Activated CD4-positive, alpha-beta T cell treated with anti-CD3 and anti-CD28 coated beads, Interleukin-2, amount 10 ng/mL, durations not matched to agents 24 days and 14 days (primary cell): ENCODE measurements at regions not wholly inside any gene's neighbourhood (a gene's known extent, or its start where the extent isn't known, plus 50 kb on each side); places are given as distances from the start of the nearest gene placed in this dataset.

Experiments used
- DNase-seq: peaks from one replicate; pipeline ENCODE4 v3.0.0; 2022
- H3K27ac Mint-ChIP-seq: one replicate; pipeline ENCODE4 v1.8.0; 2022; ENCODE audit warnings: mild to moderate bottlenecking, mixed read lengths
- H3K27me3 Mint-ChIP-seq: one replicate; pipeline ENCODE4 v1.8.0; 2022; ENCODE audit warnings: mixed read lengths
- H3K36me3 Mint-ChIP-seq: one replicate; pipeline ENCODE4 v1.8.0; 2022; ENCODE audit warnings: low read depth, mild to moderate bottlenecking, mixed read lengths
- H3K4me1 Mint-ChIP-seq: one replicate; pipeline ENCODE4 v1.8.0; 2021; ENCODE audit warnings: mixed read lengths
- H3K4me3 Mint-ChIP-seq: one replicate; pipeline ENCODE4 v1.8.0; 2022; ENCODE audit warnings: mild to moderate bottlenecking, moderate library complexity, mixed read lengths
- H3K9me3 Mint-ChIP-seq: one replicate; pipeline ENCODE4 v1.8.0; 2021; ENCODE audit warnings: mixed read lengths
- intact Hi-C: fragments of 100-400 bp; cut with micrococcal nuclease; formaldehyde crosslinking; loops from one replicate; pipeline ENCODE4 v1.15.1; 2023

DNA sequence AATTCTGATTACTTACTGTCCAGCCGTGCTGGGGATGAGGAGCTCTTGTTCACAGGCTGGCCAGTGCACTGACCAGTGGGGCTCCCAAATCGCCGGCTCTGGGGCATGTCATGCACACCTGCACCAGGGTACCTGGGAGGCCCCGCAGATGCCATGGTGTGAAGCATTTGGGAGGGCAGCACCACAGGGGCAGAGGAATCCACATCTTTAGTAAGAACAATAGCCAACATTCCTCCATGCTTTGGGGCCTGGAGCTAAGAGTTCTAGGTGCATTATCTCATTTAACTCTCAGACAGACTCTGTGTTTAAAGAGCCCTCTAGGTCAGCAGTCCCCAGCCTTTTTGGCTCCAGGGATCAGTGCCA, 104.2 kb downstream of the ACKR3 start:
- peaks cover 11% of the 10 kb centered on the region for H3K27me3 Mint-ChIP-seq
- H3K27ac Mint-ChIP-seq: no peak overlapping the region
- H3K4me1 Mint-ChIP-seq: no peaks in the 10 kb centered on the region
- DNase-seq: no peak
- H3K36me3 Mint-ChIP-seq: no peaks in the 10 kb centered on the region
- no peak overlapping the region for H3K4me3 Mint-ChIP-seq
- intact Hi-C loops: no loop called here
- H3K9me3 Mint-ChIP-seq: peaks cover 3% of the 10 kb centered on the region

DNA sequence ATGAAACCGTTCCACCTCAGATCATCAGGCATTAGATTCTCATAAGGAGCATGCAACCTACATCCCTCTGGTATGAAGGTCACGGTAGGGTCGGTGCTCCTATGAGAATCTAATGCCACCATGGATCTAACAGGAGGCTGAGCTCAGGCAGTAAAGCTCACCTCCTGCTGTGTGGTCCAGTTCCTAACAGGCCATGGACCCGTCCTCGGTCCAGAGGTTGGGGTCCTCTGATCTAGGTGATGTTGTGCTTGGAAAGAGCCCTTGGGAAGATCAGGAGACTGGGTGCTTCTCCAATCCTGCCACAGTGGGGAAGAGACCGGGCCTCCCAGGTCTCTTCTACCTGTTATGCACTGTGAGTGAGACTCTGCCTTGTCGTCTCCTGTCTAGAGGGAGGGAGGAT, 104.6 kb downstream of the ACKR3 start:
- intact Hi-C loops: no loop called here
- H3K4me3 Mint-ChIP-seq: no peak overlapping the region
- H3K36me3 Mint-ChIP-seq: no peaks in the 10 kb centered on the region
- no peak overlapping the region for H3K27ac Mint-ChIP-seq
- H3K9me3 Mint-ChIP-seq: peaks cover 3% of the 10 kb centered on the region
- H3K4me1 Mint-ChIP-seq: no peaks in the 10 kb centered on the region
- DNase-seq: no peak
- peaks cover 13% of the 10 kb centered on the region for H3K27me3 Mint-ChIP-seq

- Mint-ChIP-seq H3K27ac (no peak overlapping the region), H3K36me3 (no peaks in the 10 kb centered on the region), H3K9me3 (peaks cover 3% of the 10 kb centered on the region), H3K4me1 (no peaks in the 10 kb centered on the region), H3K27me3 (peaks cover 13% of the 10 kb centered on the region), H3K4me3 (no peak overlapping the region)
- intact Hi-C loops: no loop called here
- DNase-seq: no peak
Measured at GRCh38 chr2:236674646-236675045, 105.0 kb downstream of the ACKR3 start.

GRCh38 chr2:236675051-236675450, 105.4 kb downstream of the ACKR3 start:
- H3K4me1 Mint-ChIP-seq: no peaks in the 10 kb centered on the region
- H3K9me3 Mint-ChIP-seq: peaks cover 3% of the 10 kb centered on the region
- H3K27me3 Mint-ChIP-seq: peaks cover 13% of the 10 kb centered on the region
- H3K27ac Mint-ChIP-seq: no peak overlapping the region
- DNase-seq: no peak
- H3K4me3 Mint-ChIP-seq: no peak overlapping the region
- intact Hi-C loops: no loop called here
- no peaks in the 10 kb centered on the region for H3K36me3 Mint-ChIP-seq

GRCh38 chr2:236675526-236675925, 105.9 kb downstream of the ACKR3 start:
- Mint-ChIP-seq H3K27me3 (peaks cover 14% of the 10 kb centered on the region), H3K36me3 (no peaks in the 10 kb centered on the region), H3K27ac (no peak overlapping the region), H3K9me3 (peaks cover 3% of the 10 kb centered on the region), H3K4me3 (no peak overlapping the region), H3K4me1 (no peaks in the 10 kb centered on the region)
- no peak for DNase-seq
- intact Hi-C loops: no loop called here

GRCh38 chr2:236676136-236676873, 106.7 kb downstream of the ACKR3 start:
- intact Hi-C loops: no loop called here

DNA sequence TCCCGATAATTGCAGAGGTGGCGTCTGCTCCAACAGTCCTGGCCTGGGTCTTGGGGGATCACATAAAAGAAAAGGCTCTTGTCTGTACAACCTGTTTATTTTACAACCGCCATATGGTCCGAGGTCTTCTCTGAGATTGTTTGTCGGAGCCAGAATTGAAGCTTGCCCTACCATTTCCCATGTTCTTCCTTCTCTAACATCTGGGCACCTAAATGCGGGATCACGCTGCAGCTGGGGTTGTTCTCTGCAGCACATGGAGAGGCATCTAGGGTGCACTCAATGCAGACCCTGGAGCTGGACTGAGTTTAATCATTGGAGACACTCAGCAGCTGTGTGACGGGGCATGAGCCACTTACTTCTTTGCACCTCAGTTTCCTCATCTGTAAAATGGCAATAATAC, 107.7 kb downstream of the ACKR3 start:
- DNase-seq: no peak
- H3K27me3 Mint-ChIP-seq: peaks cover 16% of the 10 kb centered on the region
- no peaks in the 10 kb centered on the region for H3K36me3 Mint-ChIP-seq
- no peak overlapping the region for H3K27ac Mint-ChIP-seq
- no peak overlapping the region for H3K4me3 Mint-ChIP-seq
- intact Hi-C loops: no loop called here
- peaks cover 3% of the 10 kb centered on the region for H3K9me3 Mint-ChIP-seq
- no peaks in the 10 kb centered on the region for H3K4me1 Mint-ChIP-seq

More at GRCh38 chr2:236676136-236676873, 106.7 kb downstream of the ACKR3 start:
- Mint-ChIP-seq H3K36me3 (no peaks in the 10 kb centered on the region), H3K4me1 (no peaks in the 10 kb centered on the region), H3K27me3 (peaks cover 16% of the 10 kb centered on the region), H3K9me3 (peaks cover 3% of the 10 kb centered on the region), H3K27ac (no peak overlapping the region), H3K4me3 (no peak overlapping the region)
- DNase-seq: no peak

DNA sequence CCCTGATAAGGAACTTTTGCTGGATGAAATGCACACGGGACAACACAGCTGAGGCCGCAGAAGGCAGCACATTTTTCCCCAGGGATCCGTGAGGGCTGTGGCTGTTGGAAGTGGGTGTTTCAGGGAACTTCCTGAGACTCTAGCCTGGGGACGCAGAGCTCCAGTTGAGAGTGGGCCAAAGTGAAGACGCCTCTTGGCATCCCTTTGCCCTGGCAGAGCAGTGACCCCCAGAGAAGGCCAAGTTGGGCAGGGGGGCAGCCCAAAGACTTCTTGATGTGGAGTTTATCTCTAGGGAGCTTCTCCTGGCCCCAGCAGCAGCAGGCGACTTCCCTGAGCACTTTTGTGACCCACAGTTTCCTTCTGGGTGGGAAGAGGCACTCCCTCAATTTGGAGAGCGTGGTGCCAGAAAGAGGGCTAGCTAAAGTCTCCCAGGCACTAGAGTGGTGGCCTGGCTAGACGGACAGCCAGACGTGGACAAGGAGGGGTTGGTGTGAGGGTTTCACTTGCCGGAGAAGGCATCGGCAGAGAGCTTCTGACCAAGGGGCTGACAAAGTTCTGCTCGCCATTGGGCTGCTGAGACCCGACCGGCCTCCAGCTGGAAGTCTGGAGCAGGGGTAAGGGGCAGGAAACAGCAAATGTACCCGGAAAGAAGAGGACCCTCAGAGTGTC, 108.8 kb downstream of the ACKR3 start:
- peaks cover 16% of the 10 kb centered on the region for H3K27me3 Mint-ChIP-seq
- no peak overlapping the region for H3K27ac Mint-ChIP-seq
- intact Hi-C loops: no loop called here
- no peaks in the 10 kb centered on the region for H3K4me1 Mint-ChIP-seq
- H3K36me3 Mint-ChIP-seq: no peaks in the 10 kb centered on the region
- no peak overlapping the region for H3K4me3 Mint-ChIP-seq
- DNase-seq: no peak
- no peaks in the 10 kb centered on the region for H3K9me3 Mint-ChIP-seq

GRCh38 chr2:236679884-236680860, 110.5 kb downstream of the ACKR3 start:
- no peak overlapping the region for H3K4me3 Mint-ChIP-seq
- peaks cover 16% of the 10 kb centered on the region for H3K27me3 Mint-ChIP-seq
- no peaks in the 10 kb centered on the region for H3K9me3 Mint-ChIP-seq
- H3K27ac Mint-ChIP-seq: no peak overlapping the region
- DNase-seq: no peak
- intact Hi-C loops: no loop called here
- H3K36me3 Mint-ChIP-seq: no peaks in the 10 kb centered on the region
- no peaks in the 10 kb centered on the region for H3K4me1 Mint-ChIP-seq

DNA sequence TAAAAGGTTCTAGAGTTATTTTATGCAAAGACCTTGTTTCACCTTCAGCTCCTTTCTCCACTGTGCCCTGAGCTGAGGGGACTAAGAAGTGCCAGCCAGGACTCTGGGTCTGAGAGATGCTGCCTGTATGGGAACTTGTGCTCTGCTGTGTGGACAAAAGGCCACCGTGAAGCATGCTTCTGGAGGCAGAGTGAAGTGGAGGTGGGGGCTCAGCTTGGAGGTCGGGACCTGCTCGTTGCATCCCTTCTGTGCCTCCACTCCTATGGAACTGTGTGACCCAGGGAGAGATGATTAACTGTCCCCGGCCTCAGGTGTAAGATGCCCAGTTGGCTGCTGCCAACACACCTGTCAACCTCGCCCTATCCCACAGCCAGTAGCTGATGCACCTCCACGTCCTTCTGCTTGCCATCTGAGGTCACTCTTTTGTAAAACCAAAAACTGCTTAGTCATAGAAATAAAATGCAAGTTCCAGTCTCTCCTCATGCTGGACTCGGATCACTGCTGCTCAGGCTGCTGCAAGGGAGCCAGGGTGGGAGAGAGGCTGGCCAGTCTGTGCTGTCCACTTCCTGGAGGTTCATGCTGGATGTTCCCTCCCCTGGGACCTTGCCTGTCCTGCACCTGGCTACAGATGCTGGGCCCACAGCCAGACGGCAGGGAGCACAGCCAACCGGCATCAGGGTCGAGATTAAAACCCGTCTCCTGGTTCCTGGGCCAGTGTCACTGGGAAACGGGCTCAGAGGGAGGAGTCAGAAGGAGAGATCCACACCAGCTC, 113.2 kb downstream of the ACKR3 start:
- Mint-ChIP-seq H3K9me3 (no peaks in the 10 kb centered on the region), H3K27ac (no peak overlapping the region), H3K4me1 (no peaks in the 10 kb centered on the region), H3K4me3 (no peak overlapping the region), H3K36me3 (no peaks in the 10 kb centered on the region), H3K27me3 (peaks cover 7% of the 10 kb centered on the region)
- no peak for DNase-seq
- intact Hi-C loops: no loop called here

- no peak for DNase-seq
Measured at GRCh38 chr2:236684504-236685256, 115.1 kb downstream of the ACKR3 start.

DNA sequence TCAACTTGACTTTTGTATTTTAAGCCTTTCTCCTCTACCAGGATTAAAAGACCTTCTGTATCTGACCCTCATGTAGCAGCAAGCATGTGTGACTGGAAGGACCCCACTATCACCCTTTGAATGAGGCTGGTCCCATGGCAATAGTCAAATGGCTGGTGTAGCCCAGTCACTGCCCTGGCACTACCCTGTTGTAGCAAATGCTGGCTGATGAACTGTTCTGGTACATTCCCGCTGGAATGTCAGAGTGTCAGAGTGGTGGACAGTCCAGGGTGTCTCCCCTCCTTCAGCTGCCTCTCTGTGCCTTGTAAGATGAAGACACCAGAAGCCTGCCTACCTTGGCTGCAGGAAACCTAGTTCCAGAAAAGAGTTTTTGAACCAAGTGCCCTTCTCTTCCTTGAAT, 115.7 kb downstream of the ACKR3 start:
- intact Hi-C loops: no loop called here
- H3K4me1 Mint-ChIP-seq: no peaks in the 10 kb centered on the region
- H3K27ac Mint-ChIP-seq: no peak overlapping the region
- peaks cover 3% of the 10 kb centered on the region for H3K27me3 Mint-ChIP-seq
- H3K9me3 Mint-ChIP-seq: no peaks in the 10 kb centered on the region
- no peak for DNase-seq
- no peak overlapping the region for H3K4me3 Mint-ChIP-seq
- H3K36me3 Mint-ChIP-seq: no peaks in the 10 kb centered on the region

More at GRCh38 chr2:236684504-236685256, 115.1 kb downstream of the ACKR3 start:
- no peaks in the 10 kb centered on the region for H3K36me3 Mint-ChIP-seq
- no peaks in the 10 kb centered on the region for H3K9me3 Mint-ChIP-seq
- H3K27me3 Mint-ChIP-seq: peaks cover 5% of the 10 kb centered on the region
- H3K4me3 Mint-ChIP-seq: no peak overlapping the region
- no peaks in the 10 kb centered on the region for H3K4me1 Mint-ChIP-seq
- intact Hi-C loops: no loop called here
- no peak overlapping the region for H3K27ac Mint-ChIP-seq

- intact Hi-C loops: no loop called here
- Mint-ChIP-seq H3K4me3 (no peak overlapping the region), H3K9me3 (no peaks in the 10 kb centered on the region), H3K4me1 (no peaks in the 10 kb centered on the region), H3K27ac (no peak overlapping the region), H3K36me3 (no peaks in the 10 kb centered on the region), H3K27me3 (no peaks in the 10 kb centered on the region)
- no peak for DNase-seq
Measured at GRCh38 chr2:236685979-236686520, 116.4 kb downstream of the ACKR3 start.
